ENCODE measurements at regions not wholly inside any gene's neighbourhood (a gene's known extent, or its start where the extent isn't known, plus 50 kb on each side); places are given as distances from the start of the nearest gene placed in this dataset.
"Not testable (repeated sequence)": the region's sequence is repeated elsewhere in the genome, so short reads cannot be mapped to it uniquely, and the experiment has no call there.

DNA sequence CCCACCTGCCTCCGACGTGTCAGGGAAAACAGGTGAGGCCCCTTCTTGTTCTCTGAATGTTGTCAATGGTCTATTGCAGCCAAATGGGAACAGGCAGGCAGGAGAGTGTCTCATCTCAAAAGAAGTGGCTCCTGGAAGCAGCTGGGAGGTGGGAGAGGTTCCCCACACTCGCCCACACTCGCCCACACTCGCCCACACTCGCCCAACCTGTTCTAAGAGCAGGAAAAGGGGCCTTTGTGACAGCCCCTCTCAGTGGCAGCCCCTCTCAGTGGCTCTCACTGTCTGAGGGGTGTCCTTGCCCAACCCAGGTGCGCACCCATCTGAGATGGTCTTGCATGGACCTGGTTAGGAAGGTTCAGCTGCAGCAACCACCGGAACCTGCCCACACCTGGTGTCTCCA, 162.2 kb downstream of the LMLN start:
- not testable (repeated sequence) for H3K4me1 ChIP-seq (ENCODE audit: control insufficient read depth, insufficient read depth, low read length, poor library complexity, severe bottlenecking); H3K36me3 ChIP-seq (ENCODE audit: control insufficient read depth, insufficient read depth, low read length); H3K9me3 ChIP-seq (ENCODE audit: control insufficient read depth, low read length); H3K27ac ChIP-seq (ENCODE audit: insufficient read depth, low read length, poor library complexity, severe bottlenecking); H3K27me3 ChIP-seq (replicated peaks; ENCODE audit: control insufficient read depth, insufficient read depth, low read length, poor library complexity, severe bottlenecking); H3K4me3 ChIP-seq (ENCODE audit: insufficient read depth, low read depth, low read length, poor library complexity, severe bottlenecking); DNase-seq

GRCh38 chr3:198137038-198137835, 177.2 kb downstream of the LMLN start:
- not testable (repeated sequence) for H3K36me3 ChIP-seq (ENCODE audit: control insufficient read depth, insufficient read depth, low read length); H3K4me3 ChIP-seq (ENCODE audit: insufficient read depth, low read depth, low read length, poor library complexity, severe bottlenecking); H3K4me1 ChIP-seq (ENCODE audit: control insufficient read depth, insufficient read depth, low read length, poor library complexity, severe bottlenecking); H3K27ac ChIP-seq (ENCODE audit: insufficient read depth, low read length, poor library complexity, severe bottlenecking); DNase-seq; H3K9me3 ChIP-seq (ENCODE audit: control insufficient read depth, low read length); H3K27me3 ChIP-seq (replicated peaks; ENCODE audit: control insufficient read depth, insufficient read depth, low read length, poor library complexity, severe bottlenecking)

GRCh38 chr3:198138205-198138604, 178.2 kb downstream of the LMLN start:
- not testable (repeated sequence) for H3K4me1 ChIP-seq (ENCODE audit: control insufficient read depth, insufficient read depth, low read length, poor library complexity, severe bottlenecking); H3K9me3 ChIP-seq (ENCODE audit: control insufficient read depth, low read length); H3K4me3 ChIP-seq (ENCODE audit: insufficient read depth, low read depth, low read length, poor library complexity, severe bottlenecking); DNase-seq; H3K27ac ChIP-seq (ENCODE audit: insufficient read depth, low read length, poor library complexity, severe bottlenecking); H3K27me3 ChIP-seq (replicated peaks; ENCODE audit: control insufficient read depth, insufficient read depth, low read length, poor library complexity, severe bottlenecking); H3K36me3 ChIP-seq (ENCODE audit: control insufficient read depth, insufficient read depth, low read length)

DNA sequence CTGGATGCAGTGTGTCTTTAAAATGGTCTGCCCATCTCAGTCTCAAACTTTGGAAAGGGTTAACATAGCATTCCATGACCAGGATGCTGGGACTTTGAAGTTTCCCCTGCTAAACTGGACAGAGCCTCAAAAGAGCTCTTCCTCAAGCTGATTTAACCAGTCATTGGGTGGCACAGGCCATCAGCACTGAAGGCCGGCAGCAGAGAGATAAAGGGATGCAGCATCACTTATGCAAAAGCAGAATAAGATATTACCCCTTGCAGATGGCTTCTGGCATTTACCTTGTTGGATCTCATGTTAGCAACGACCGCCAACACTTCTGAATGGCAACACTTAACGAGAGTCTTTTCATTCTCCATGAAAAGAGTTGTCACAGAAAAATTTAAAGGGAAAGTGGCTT, 179.0 kb downstream of the LMLN start:
- not testable (repeated sequence) for H3K4me3 ChIP-seq (ENCODE audit: insufficient read depth, low read depth, low read length, poor library complexity, severe bottlenecking); H3K27me3 ChIP-seq (replicated peaks; ENCODE audit: control insufficient read depth, insufficient read depth, low read length, poor library complexity, severe bottlenecking); H3K27ac ChIP-seq (ENCODE audit: insufficient read depth, low read length, poor library complexity, severe bottlenecking); H3K4me1 ChIP-seq (ENCODE audit: control insufficient read depth, insufficient read depth, low read length, poor library complexity, severe bottlenecking); H3K36me3 ChIP-seq (ENCODE audit: control insufficient read depth, insufficient read depth, low read length); H3K9me3 ChIP-seq (ENCODE audit: control insufficient read depth, low read length); DNase-seq

DNA sequence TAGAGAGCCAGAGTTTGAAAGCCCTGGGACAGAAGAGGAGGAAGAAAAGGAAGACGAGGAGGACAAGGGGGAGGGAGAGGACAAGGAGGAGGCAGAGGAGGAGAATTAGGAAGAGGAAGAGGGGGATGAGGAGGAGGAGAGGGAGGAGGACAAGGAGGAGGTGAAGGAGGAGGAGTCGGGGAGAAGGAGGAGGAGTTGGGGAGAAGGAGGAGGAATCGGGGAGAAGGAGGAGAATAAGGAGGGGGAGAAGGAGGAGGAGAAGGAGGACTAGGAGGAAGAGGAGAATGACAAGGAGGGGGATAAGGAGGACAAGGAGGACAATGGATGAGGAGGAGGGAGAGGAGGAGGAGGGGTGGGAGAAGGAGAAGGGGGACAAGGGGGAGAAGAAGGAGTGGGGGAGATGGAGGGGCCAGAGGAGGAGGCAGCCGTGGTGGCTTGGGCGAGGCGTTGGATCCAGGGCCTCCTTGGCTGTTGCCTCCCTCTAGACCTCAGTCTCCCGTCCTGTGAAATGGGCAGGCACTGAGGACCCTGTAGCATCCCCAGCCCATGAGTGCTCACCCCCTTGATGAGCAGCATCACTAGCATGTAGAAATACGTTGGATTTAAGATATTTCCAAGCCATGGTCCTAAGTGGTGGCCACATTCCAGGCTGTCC, 179.6 kb downstream of the LMLN start:
- not testable (repeated sequence) for H3K4me3 ChIP-seq (ENCODE audit: insufficient read depth, low read depth, low read length, poor library complexity, severe bottlenecking); H3K4me1 ChIP-seq (ENCODE audit: control insufficient read depth, insufficient read depth, low read length, poor library complexity, severe bottlenecking); H3K9me3 ChIP-seq (ENCODE audit: control insufficient read depth, low read length); H3K36me3 ChIP-seq (ENCODE audit: control insufficient read depth, insufficient read depth, low read length); H3K27ac ChIP-seq (ENCODE audit: insufficient read depth, low read length, poor library complexity, severe bottlenecking); DNase-seq; H3K27me3 ChIP-seq (replicated peaks; ENCODE audit: control insufficient read depth, insufficient read depth, low read length, poor library complexity, severe bottlenecking)

GRCh38 chr3:198143300-198144137, 183.5 kb downstream of the LMLN start:
- H3K27ac ChIP-seq (ENCODE audit: insufficient read depth, low read length, poor library complexity, severe bottlenecking); H3K4me3 ChIP-seq (ENCODE audit: insufficient read depth, low read depth, low read length, poor library complexity, severe bottlenecking); DNase-seq; H3K27me3 ChIP-seq (replicated peaks; ENCODE audit: control insufficient read depth, insufficient read depth, low read length, poor library complexity, severe bottlenecking); H3K36me3 ChIP-seq (ENCODE audit: control insufficient read depth, insufficient read depth, low read length); H3K9me3 ChIP-seq (ENCODE audit: control insufficient read depth, low read length); H3K4me1 ChIP-seq (ENCODE audit: control insufficient read depth, insufficient read depth, low read length, poor library complexity, severe bottlenecking): not testable (repeated sequence)

GRCh38 chr3:198145231-198145784, 185.3 kb downstream of the LMLN start:
- not testable (repeated sequence) for H3K27ac ChIP-seq (ENCODE audit: insufficient read depth, low read length, poor library complexity, severe bottlenecking); H3K36me3 ChIP-seq (ENCODE audit: control insufficient read depth, insufficient read depth, low read length); H3K4me3 ChIP-seq (ENCODE audit: insufficient read depth, low read depth, low read length, poor library complexity, severe bottlenecking); H3K4me1 ChIP-seq (ENCODE audit: control insufficient read depth, insufficient read depth, low read length, poor library complexity, severe bottlenecking); H3K9me3 ChIP-seq (ENCODE audit: control insufficient read depth, low read length); H3K27me3 ChIP-seq (replicated peaks; ENCODE audit: control insufficient read depth, insufficient read depth, low read length, poor library complexity, severe bottlenecking); DNase-seq

- not testable (repeated sequence) for H3K36me3 ChIP-seq (ENCODE audit: control insufficient read depth, insufficient read depth, low read length); DNase-seq; H3K27me3 ChIP-seq (replicated peaks; ENCODE audit: control insufficient read depth, insufficient read depth, low read length, poor library complexity, severe bottlenecking); H3K4me3 ChIP-seq (ENCODE audit: insufficient read depth, low read depth, low read length, poor library complexity, severe bottlenecking); H3K27ac ChIP-seq (ENCODE audit: insufficient read depth, low read length, poor library complexity, severe bottlenecking); H3K9me3 ChIP-seq (ENCODE audit: control insufficient read depth, low read length); H3K4me1 ChIP-seq (ENCODE audit: control insufficient read depth, insufficient read depth, low read length, poor library complexity, severe bottlenecking)
Observed at GRCh38 chr3:198146070-198146469, 186.1 kb downstream of the LMLN start.

- H3K27me3 ChIP-seq (replicated peaks; ENCODE audit: control insufficient read depth, insufficient read depth, low read length, poor library complexity, severe bottlenecking); H3K36me3 ChIP-seq (ENCODE audit: control insufficient read depth, insufficient read depth, low read length); H3K27ac ChIP-seq (ENCODE audit: insufficient read depth, low read length, poor library complexity, severe bottlenecking); DNase-seq; H3K4me1 ChIP-seq (ENCODE audit: control insufficient read depth, insufficient read depth, low read length, poor library complexity, severe bottlenecking); H3K4me3 ChIP-seq (ENCODE audit: insufficient read depth, low read depth, low read length, poor library complexity, severe bottlenecking); H3K9me3 ChIP-seq (ENCODE audit: control insufficient read depth, low read length): not testable (repeated sequence)
Observed at GRCh38 chr3:198146559-198147164, 186.6 kb downstream of the LMLN start.

Data from effector memory CD4-positive, alpha-beta T cell (primary cell).